WTC11 (cell line): ENCODE measurements at regions not wholly inside any gene's neighbourhood (a gene's known extent, or its start where the extent isn't known, plus 50 kb on each side); places are given as distances from the start of the nearest gene placed in this dataset.
"Not testable (repeated sequence)": the region's sequence is repeated elsewhere in the genome, so short reads cannot be mapped to it uniquely, and the experiment has no call there.

Experiments used
- ATAC-seq: fragments of 200-7000 bp; cut with Tn5 transposase; 2 replicates; pipeline ENCODE4 v1.10.0; 2021; ENCODE audit warnings: mild to moderate bottlenecking, moderate library complexity
- CTCF ChIA-PET: fragments of 300-600 bp; sonication (Branson Sonifier 250); formaldehyde crosslinking; loops from one replicate; lab custom pipeline; 2021; ENCODE audit warnings: antibody characterized with exemption; lab: Charles Lee
- POLR2A ChIA-PET: fragments of 350-600 bp; sonication (Branson Sonifier 250); formaldehyde crosslinking; loops from one replicate; lab custom pipeline; 2021; ENCODE audit warnings: antibody characterized with exemption; lab: Charles Lee
- DNase-seq: peaks from one replicate; pipeline ENCODE4 v3.0.0; 2021; ENCODE audit warnings: low spot score
- H3K27ac Mint-ChIP-seq: 2 replicates; pipeline ENCODE4 v1.8.0; 2021; ENCODE audit warnings: mixed read lengths
- H3K27me3 Mint-ChIP-seq: 2 replicates; pipeline ENCODE4 v1.8.0; 2021; ENCODE audit warnings: low read depth, mild to moderate bottlenecking, moderate library complexity, mixed read lengths
- H3K36me3 Mint-ChIP-seq: 2 replicates; pipeline ENCODE4 v1.8.0; 2021; ENCODE audit warnings: mixed read lengths
- H3K4me1 Mint-ChIP-seq: 2 replicates; pipeline ENCODE4 v1.8.0; 2022; ENCODE audit warnings: mixed read lengths
- H3K4me3 Mint-ChIP-seq: 2 replicates; pipeline ENCODE4 v1.8.0; 2021; ENCODE audit warnings: mild to moderate bottlenecking, moderate library complexity, mixed read lengths
- H3K9me3 Mint-ChIP-seq: 2 replicates; pipeline ENCODE4 v1.8.0; 2021; ENCODE audit warnings: mixed read lengths
- ATF3 ChIP-seq: sonication (generic); formaldehyde crosslinking; conservative IDR thresholded peaks from 2 replicates; pipeline ENCODE4 v1.8.1; 2022; ENCODE audit warnings: mild to moderate bottlenecking, missing genetic modification reagents
- CREM ChIP-seq: sonication (generic); formaldehyde crosslinking; IDR thresholded peaks from 2 replicates; pipeline ENCODE4 v1.8.1; 2022; ENCODE audit warnings: mild to moderate bottlenecking, missing genetic modification reagents, moderate library complexity
- E2F1 ChIP-seq: sonication (generic); formaldehyde crosslinking; IDR thresholded peaks from 2 replicates; pipeline ENCODE4 v1.8.0; 2022; ENCODE audit warnings: mild to moderate bottlenecking, missing genetic modification reagents
- ETV6 ChIP-seq: sonication (generic); formaldehyde crosslinking; IDR thresholded peaks from 2 replicates; pipeline ENCODE4 v1.8.1; 2022; ENCODE audit warnings: mild to moderate bottlenecking, missing genetic modification reagents
- FOXK1 ChIP-seq: sonication (generic); formaldehyde crosslinking; IDR thresholded peaks from 2 replicates; pipeline ENCODE4 v1.8.0; 2022; ENCODE audit warnings: mild to moderate bottlenecking, moderate library complexity, missing genetic modification reagents
- GRHL2 ChIP-seq: fragments of 250-450 bp; sonication (Bioruptor Pico); IDR thresholded peaks from 2 replicates; pipeline ENCODE4 v1.8.0; 2022; ENCODE audit warnings: mild to moderate bottlenecking, moderate library complexity; ENCODE audit not compliant: insufficient replicate concordance, severe bottlenecking
- GTF2I ChIP-seq: fragments of 250-450 bp; sonication (Bioruptor Pico); conservative IDR thresholded peaks from 2 replicates; pipeline ENCODE4 v1.4.0; 2021; ENCODE audit warnings: mild to moderate bottlenecking
- NFYB ChIP-seq: sonication (generic); formaldehyde crosslinking; conservative IDR thresholded peaks from 2 replicates; pipeline ENCODE4 v1.8.0; 2022; ENCODE audit warnings: low read depth, missing genetic modification reagents
- PRRX2 ChIP-seq: fragments of 250-450 bp; sonication (Bioruptor Pico); IDR thresholded peaks from 2 replicates; pipeline ENCODE4 v1.8.0; 2021; ENCODE audit warnings: mild to moderate bottlenecking
- SMAD3 ChIP-seq: sonication (generic); formaldehyde crosslinking; IDR thresholded peaks from 2 replicates; pipeline ENCODE4 v1.8.0; 2022; ENCODE audit warnings: missing genetic modification reagents, mild to moderate bottlenecking, borderline replicate concordance
- ZBTB43 ChIP-seq: sonication (generic); formaldehyde crosslinking; IDR thresholded peaks from 2 replicates; pipeline ENCODE4 v1.8.1; 2023; ENCODE audit warnings: mild to moderate bottlenecking, missing genetic modification reagents
- ZNF281 ChIP-seq: sonication (generic); formaldehyde crosslinking; IDR thresholded peaks from 2 replicates; pipeline ENCODE4 v1.8.0; 2023; ENCODE audit warnings: mild to moderate bottlenecking, missing genetic modification reagents
- ZNF317 ChIP-seq: sonication (generic); formaldehyde crosslinking; IDR thresholded peaks from 2 replicates; pipeline ENCODE4 v1.8.1; 2023; ENCODE audit warnings: low read depth, mild to moderate bottlenecking, moderate library complexity, missing genetic modification reagents, borderline replicate concordance
- ZNF416 ChIP-seq: fragments of 250-450 bp; sonication (Bioruptor Pico); IDR thresholded peaks from 2 replicates; pipeline ENCODE4 v1.9.0; 2021; ENCODE audit warnings: mild to moderate bottlenecking, inconsistent platforms
- TF ChIP-seq, protein P1 (sequence below): sonication (generic); formaldehyde crosslinking; IDR thresholded peaks from 2 replicates; pipeline ENCODE4 v1.8.0; 2023; ENCODE audit warnings: missing genetic modification reagents, mild to moderate bottlenecking, borderline replicate concordance
- TF ChIP-seq, protein P2 (sequence below): sonication (generic); formaldehyde crosslinking; IDR thresholded peaks from 2 replicates; pipeline ENCODE4 v1.8.1; 2022; ENCODE audit warnings: mild to moderate bottlenecking, moderate library complexity, missing genetic modification reagents

DNA sequence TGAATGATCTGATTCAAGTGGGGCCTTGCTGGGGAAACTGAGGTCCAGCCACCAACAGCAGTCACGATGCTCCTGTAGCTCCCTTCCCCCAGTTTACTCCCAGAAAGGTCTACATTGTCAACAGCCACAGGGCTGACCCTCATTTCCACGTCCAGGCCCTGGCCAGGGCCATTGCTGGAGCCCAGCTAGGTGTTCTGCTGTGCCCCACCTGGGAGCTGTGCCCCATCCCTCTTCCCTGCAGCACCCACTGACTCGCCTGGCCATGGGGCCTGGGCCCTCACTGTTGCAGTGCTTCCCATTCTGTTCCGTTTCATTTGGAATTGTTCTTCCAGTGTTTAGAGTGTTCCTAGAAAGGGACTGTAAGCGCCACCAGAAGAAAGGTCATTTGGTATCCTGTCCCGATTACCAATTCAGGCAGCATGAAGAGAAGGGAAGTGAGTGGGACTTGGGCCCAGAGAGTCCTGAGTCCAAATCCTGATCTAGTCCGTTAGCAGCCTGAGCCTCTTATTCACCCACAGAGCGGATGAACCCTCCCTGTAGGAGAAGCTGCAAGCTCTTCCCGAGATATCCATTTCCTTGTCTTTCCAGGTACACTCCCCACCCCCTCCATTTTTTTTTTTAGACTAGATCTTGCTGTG lies 73.1 kb upstream of the HPCAL1 start:
- POLR2A ChIA-PET, result interaction anchor here (0.5 to 0.7 kb wide), 2 partner anchors 18 to 193 kb away, joined by 3 read pairs; no protein-coding TSS in a partner anchor
- Mint-ChIP-seq H3K27me3 (no peaks in the 10 kb centered on the region), H3K4me3 (no peak overlapping the region), H3K36me3 (no peaks in the 10 kb centered on the region), H3K4me1 (0 out of 2 replicates have a peak, but pooled peaks cover 6% of the 10 kb centered on the region), H3K9me3 (peaks cover 10% of the 10 kb centered on the region), H3K27ac (no peak overlapping the region)
- CTCF ChIA-PET, result interaction anchor here (0.6 to 3.3 kb wide), 9 partner anchors 10 to 245 kb away, joined by 3 to 23 read pairs (median 5); no protein-coding TSS in a partner anchor
- no peak for ATAC-seq
- DNase-seq, result peak; percentile 5
- TF ChIP-seq NFYB (CRISPR knock-in tag), result no peak
- TF ChIP-seq CREM (CRISPR knock-in tag), result no peak
- TF ChIP-seq, protein P1, sequence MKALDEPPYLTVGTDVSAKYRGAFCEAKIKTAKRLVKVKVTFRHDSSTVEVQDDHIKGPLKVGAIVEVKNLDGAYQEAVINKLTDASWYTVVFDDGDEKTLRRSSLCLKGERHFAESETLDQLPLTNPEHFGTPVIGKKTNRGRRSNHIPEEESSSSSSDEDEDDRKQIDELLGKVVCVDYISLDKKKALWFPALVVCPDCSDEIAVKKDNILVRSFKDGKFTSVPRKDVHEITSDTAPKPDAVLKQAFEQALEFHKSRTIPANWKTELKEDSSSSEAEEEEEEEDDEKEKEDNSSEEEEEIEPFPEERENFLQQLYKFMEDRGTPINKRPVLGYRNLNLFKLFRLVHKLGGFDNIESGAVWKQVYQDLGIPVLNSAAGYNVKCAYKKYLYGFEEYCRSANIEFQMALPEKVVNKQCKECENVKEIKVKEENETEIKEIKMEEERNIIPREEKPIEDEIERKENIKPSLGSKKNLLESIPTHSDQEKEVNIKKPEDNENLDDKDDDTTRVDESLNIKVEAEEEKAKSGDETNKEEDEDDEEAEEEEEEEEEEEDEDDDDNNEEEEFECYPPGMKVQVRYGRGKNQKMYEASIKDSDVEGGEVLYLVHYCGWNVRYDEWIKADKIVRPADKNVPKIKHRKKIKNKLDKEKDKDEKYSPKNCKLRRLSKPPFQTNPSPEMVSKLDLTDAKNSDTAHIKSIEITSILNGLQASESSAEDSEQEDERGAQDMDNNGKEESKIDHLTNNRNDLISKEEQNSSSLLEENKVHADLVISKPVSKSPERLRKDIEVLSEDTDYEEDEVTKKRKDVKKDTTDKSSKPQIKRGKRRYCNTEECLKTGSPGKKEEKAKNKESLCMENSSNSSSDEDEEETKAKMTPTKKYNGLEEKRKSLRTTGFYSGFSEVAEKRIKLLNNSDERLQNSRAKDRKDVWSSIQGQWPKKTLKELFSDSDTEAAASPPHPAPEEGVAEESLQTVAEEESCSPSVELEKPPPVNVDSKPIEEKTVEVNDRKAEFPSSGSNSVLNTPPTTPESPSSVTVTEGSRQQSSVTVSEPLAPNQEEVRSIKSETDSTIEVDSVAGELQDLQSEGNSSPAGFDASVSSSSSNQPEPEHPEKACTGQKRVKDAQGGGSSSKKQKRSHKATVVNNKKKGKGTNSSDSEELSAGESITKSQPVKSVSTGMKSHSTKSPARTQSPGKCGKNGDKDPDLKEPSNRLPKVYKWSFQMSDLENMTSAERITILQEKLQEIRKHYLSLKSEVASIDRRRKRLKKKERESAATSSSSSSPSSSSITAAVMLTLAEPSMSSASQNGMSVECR (CRISPR knock-in tag), result no peak
- TF ChIP-seq PRRX2 (CRISPR knock-in tag), result no peak
- no peak for TF ChIP-seq SMAD3 (CRISPR knock-in tag)
- TF ChIP-seq E2F1 (CRISPR knock-in tag), result no peak
- no peak for TF ChIP-seq ZNF317 (CRISPR knock-in tag)
- no peak for TF ChIP-seq ETV6 (CRISPR knock-in tag)
- TF ChIP-seq ZNF281, result no peak
- TF ChIP-seq GTF2I (CRISPR knock-in tag), result no peak
- no peak for TF ChIP-seq FOXK1 (CRISPR knock-in tag)
- TF ChIP-seq ZNF416 (CRISPR knock-in tag), result no peak
- TF ChIP-seq, protein P2, sequence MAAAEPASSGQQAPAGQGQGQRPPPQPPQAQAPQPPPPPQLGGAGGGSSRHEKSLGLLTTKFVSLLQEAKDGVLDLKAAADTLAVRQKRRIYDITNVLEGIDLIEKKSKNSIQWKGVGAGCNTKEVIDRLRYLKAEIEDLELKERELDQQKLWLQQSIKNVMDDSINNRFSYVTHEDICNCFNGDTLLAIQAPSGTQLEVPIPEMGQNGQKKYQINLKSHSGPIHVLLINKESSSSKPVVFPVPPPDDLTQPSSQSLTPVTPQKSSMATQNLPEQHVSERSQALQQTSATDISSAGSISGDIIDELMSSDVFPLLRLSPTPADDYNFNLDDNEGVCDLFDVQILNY (CRISPR knock-in tag), result no peak
- TF ChIP-seq ATF3 (CRISPR knock-in tag), result no peak

GRCh38 chr2:10230499-10230898 lies 72.2 kb upstream of the HPCAL1 start:
- no peak overlapping the region for H3K27ac Mint-ChIP-seq
- DNase-seq (no peak), ATAC-seq (no peak)
- no peaks in the 10 kb centered on the region for H3K27me3 Mint-ChIP-seq
- H3K9me3 Mint-ChIP-seq, result peaks cover 10% of the 10 kb centered on the region
- H3K36me3 Mint-ChIP-seq, result no peaks in the 10 kb centered on the region
- H3K4me1 Mint-ChIP-seq, result 0 out of 2 replicates have a peak, but pooled peaks cover 3% of the 10 kb centered on the region
- POLR2A ChIA-PET, result no interaction called here
- TF ChIP-seq PRRX2 (CRISPR knock-in tag) (no peak), E2F1 (CRISPR knock-in tag) (no peak), ZBTB43 (CRISPR knock-in tag) (no peak), GRHL2 (no peak)
- no peak overlapping the region for H3K4me3 Mint-ChIP-seq
- CTCF ChIA-PET, result interaction anchor here (1.0 to 2.5 kb wide), 5 partner anchors 9 to 205 kb away, joined by 3 to 12 read pairs (median 6); no protein-coding TSS in a partner anchor

DNA sequence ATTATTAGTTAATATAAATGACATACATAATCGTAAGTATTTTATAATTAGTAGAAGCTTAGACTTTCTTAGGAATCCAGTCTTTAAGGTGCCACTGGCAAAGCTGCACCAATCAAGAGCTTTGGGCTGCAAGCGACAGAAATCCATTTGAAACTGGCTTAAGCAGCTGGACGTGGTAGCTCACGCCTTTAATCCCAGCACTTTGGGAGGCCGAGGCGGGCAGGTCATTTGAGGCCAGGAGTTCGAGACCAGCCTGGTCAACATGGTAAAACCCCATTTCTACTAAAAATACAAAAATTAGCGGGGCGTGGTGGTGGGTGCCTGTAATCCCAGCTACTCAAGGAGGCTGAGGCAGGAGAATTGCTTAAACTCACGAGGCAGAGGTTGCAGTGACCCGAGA lies 71.8 kb upstream of the HPCAL1 start:
- H3K9me3 Mint-ChIP-seq, DNase-seq, POLR2A ChIA-PET, H3K36me3 Mint-ChIP-seq, H3K4me3 Mint-ChIP-seq, ATAC-seq, H3K27me3 Mint-ChIP-seq, H3K4me1 Mint-ChIP-seq, H3K27ac Mint-ChIP-seq: not testable (repeated sequence)
- CTCF ChIA-PET, result interaction anchor here (1.2 to 2.5 kb wide), 4 partner anchors 9 to 204 kb away, joined by 5 to 12 read pairs (median 7); no protein-coding TSS in a partner anchor
